ENCODE measurements at regions not wholly inside any gene's neighbourhood (a gene's known extent, or its start where the extent isn't known, plus 50 kb on each side); places are given as distances from the start of the nearest gene placed in this dataset.

GRCh38 chr11:131284041-131284440 lies 86.4 kb upstream of the NTM start:
- WGBS (ENCODE audit: insufficient coverage, low coverage, missing lambda C conversion rate): 0% methylated on average over 6 of the region's 6 CpGs
- H3K4me1 ChIP-seq (replicated peaks in 1 of 2; ENCODE audit: control insufficient read depth in 2 of 2, insufficient read depth in 2 of 2, low read length in 2 of 2): no peaks in the 10 kb centered on the region
- H3K36me3 ChIP-seq (ENCODE audit: control insufficient read depth, insufficient read depth, low read length): no peaks in the 10 kb centered on the region
- FAIRE-seq (no peak), ATAC-seq (no peak), DNase-seq (ENCODE audit: extremely low read depth in 1 of 4, low spot score in 3 of 4) (no peak)
- H3K9me3 ChIP-seq (replicated peaks; ENCODE audit: control insufficient read depth, insufficient read depth, low read depth, low read length): no peaks in the 10 kb centered on the region
- POLR2A ChIA-PET: interaction anchor here (0.6 kb wide), 1 partner anchor 348 kb away, joined by 3 read pairs; no protein-coding TSS in a partner anchor
- no peaks in the 10 kb centered on the region for H3K79me2 ChIP-seq (ENCODE audit: control insufficient read depth, insufficient read depth, low read length)
- H3K9ac ChIP-seq (ENCODE audit: insufficient read depth in 1 of 2, low read depth in 2 of 2, low read length in 2 of 2): no peak overlapping the region
- intact Hi-C loops (cut with micrococcal nuclease): no loop called here
- no peaks in the 10 kb centered on the region for H3K27me3 ChIP-seq (ENCODE audit: control insufficient read depth in 2 of 2, insufficient read depth in 2 of 2, low read length in 2 of 2)
- TF ChIP-seq ZNF133 (CRISPR knock-in tag; IDR thresholded peaks at IDR 0.05): no peak
- TF ChIP-seq U2AF2 (optimal IDR thresholded peaks at IDR 0.05; ENCODE audit: low read depth, low read length): no peak
- TF ChIP-seq ZNF384 (IDR thresholded peaks at IDR 0.05; ENCODE audit: low read depth, low read length): no peak
- no peak for TF ChIP-seq CTCFL (IDR thresholded peaks at IDR 0.05; ENCODE audit: borderline replicate concordance, insufficient read depth, low read depth, low read length, poor library complexity, severe bottlenecking)
- TF ChIP-seq TAF15 (IDR thresholded peaks at IDR 0.05; ENCODE audit: low read depth, low read length): no peak
- no peak for TF ChIP-seq JUND (IDR thresholded peaks at IDR 0.05; ENCODE audit: borderline replicate concordance, low read depth, low read length)
- TF ChIP-seq JUND (tag; IDR thresholded peaks at IDR 0.05; ENCODE audit: borderline replicate concordance, low read depth, low read length): no peak
- TF ChIP-seq THRA (IDR thresholded peaks at IDR 0.05): no peak
- TF ChIP-seq CUX1 (CRISPR knock-in tag; IDR thresholded peaks at IDR 0.05): no peak
- TF ChIP-seq SMARCA5 (IDR thresholded peaks at IDR 0.05): no peak
- no peak for TF ChIP-seq ZKSCAN1 (IDR thresholded peaks at IDR 0.05; ENCODE audit: low read depth, low read length)
- no peak overlapping the region for H3K4me3 ChIP-seq
- no peak overlapping the region for H3K27ac ChIP-seq (ENCODE audit: extremely low read depth, low read depth, low read length)
- no peak overlapping the region for H3K4me2 ChIP-seq (ENCODE audit: insufficient read depth, low read length)
- no peaks in the 10 kb centered on the region for H3K9me1 ChIP-seq (ENCODE audit: control insufficient read depth, insufficient read depth, low read length)
- no TSS peak for BruUV-seq (replicated peaks)
- in situ Hi-C loops (cut with MboI): no loop called here
- no peaks in the 10 kb centered on the region for H4K20me1 ChIP-seq (replicated peaks; ENCODE audit: control insufficient read depth, insufficient read depth, low read length)
- CTCF ChIA-PET (ENCODE audit: low intra/inter-chr PET ratio): no interaction called here
- no peak overlapping the region for H2AFZ ChIP-seq (ENCODE audit: low read depth, low read length)

All from K562 (cell line).